AG08395 (cell line): ENCODE measurements at regions not wholly inside any gene's neighbourhood (a gene's known extent, or its start where the extent isn't known, plus 50 kb on each side); places are given as distances from the start of the nearest gene placed in this dataset.

Experiments
- DNase-seq: peaks from one replicate; pipeline ENCODE4 v3.0.0; 2012; ENCODE audit warnings: mixed read lengths, low spot score

DNA sequence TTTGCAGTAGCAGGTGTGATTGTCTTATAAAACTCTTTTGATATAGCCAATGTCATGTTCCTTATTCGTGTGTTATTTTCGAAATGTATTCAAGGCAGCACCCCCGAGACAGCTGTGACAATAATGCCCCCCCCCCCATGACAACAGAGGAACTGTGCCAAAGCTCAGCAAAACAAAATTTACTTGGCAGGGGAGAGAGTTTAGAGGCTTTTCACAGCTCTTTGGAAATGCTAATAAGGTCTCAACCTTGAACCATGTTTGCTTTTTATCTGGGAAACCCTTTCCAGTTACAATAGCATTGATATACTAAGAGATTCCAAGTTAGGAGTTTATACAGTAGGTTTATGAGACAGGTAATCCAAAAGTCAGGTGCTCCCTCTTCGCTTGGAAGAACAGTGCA lies 56.4 kb upstream of the USP44 start:
- no peak for DNase-seq

GRCh38 chr12:95605875-95606274 lies 54.6 kb upstream of the USP44 start:
- DNase-seq = no peak

DNA sequence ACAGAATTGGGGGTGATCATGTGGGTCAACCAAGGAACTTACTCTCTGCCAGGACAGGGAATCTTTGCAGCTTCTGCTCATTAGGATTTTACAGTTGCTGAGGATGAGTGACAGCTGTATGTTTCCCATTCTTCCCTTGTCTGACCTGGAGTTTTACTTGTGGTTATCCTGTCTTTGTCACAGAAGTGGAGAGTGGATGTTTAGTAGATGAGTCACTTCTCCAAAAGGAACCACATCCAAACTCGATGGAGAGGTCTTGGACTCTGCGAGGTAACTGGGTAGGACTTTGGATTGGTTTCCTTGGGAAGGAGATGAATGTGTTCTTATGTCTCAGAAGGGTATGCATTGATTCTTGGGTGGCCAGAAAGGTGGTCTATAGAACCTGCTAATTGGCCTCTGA lies 53.8 kb upstream of the USP44 start:
- no peak for DNase-seq

DNA sequence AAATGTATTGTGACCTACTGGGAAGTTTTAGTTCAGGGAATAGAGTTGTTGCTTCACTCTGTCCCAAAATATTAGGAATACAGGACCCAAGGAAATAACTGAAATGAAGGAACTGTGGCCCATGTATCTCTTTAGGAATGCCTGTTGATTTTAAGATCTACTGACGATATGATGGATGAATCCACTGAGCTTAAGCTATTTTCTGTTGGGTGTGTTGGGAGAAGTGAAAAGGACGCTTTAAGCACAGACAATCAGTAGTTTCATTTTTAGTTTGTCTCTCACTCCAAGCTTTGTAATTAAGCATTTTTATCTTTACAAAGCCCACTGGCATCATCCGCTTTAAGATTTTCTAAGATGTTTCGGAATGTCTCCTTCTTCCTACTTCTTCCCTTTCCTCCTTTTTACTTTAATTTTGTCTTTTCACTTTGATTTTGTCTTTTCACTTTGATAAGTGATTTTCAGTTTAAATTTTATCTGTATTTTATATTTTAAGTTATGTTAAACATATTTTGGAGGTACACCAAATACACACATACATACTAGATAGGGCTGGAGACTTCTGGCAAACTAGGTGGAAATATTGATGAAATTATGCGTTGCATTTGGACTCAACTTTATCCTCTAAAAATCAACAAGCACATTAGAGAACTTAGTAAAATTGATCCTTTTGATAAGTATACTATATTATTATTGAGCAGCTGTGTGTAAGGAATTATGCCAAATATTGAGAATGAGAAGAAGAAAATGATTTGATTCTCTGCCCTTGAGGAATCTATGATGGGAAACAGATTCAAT lies 52.3 kb upstream of the USP44 start:
- no peak for DNase-seq

DNA sequence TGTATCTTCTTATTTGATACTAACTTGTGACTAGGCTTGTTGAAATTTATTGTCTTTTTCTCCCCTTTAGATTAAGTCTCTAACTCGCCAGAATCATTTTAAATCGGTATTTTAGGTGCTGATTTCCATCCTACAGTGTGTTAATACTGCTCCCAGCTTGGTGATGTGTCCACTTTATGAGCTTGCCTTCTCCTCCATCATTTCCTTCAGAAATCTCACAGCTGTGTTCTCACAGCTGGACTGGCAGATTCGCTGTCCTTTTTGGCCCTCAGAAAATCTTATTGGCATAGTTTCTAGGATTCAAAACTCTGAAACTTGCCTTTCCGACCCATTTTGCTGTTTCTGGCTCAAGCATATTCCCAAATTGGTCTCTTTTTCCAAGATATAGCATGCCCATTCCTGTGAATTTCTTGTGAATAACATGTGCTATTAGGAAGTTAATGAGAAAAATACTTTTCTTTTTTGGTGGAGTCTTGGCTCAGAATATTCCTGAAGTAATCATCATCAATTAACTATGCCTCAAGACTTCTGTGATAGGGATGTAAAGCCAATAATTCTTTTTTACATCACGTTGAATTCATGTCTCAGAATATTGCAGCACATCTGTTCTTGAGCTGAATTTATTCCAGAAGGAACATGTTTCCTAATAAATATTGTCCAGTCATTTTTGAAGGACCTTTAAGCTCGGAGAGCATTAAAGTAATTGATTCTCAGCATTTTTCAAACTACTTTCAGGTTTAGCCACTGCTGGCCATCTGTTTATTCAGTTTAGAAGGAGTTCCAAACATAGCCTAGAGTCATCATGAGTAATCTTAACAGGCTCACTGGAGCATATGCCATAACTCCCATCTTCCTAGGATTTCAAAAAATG lies 50.0 kb upstream of the USP44 start:
- DNase-seq = peak; percentile 73
